MCF 10A (cell line): ENCODE measurements at regions not wholly inside any gene's neighbourhood (a gene's known extent, or its start where the extent isn't known, plus 50 kb on each side); places are given as distances from the start of the nearest gene placed in this dataset.

Experiments used
- BruUV-seq: library from RNA; stranded (reverse); fragments of 400-500 nt; replicated peaks from 2 replicates; lab custom pipeline; 2021; lab: Mats Ljungman, UMichigan
- CTCF ChIA-PET: fragments of 300-600 bp; sonication (Branson Sonifier 250); formaldehyde crosslinking; extraction: SDS; loops from one replicate; lab custom pipeline; 2021; ENCODE audit warnings: antibody characterized with exemption, inconsistent platforms; lab: Yijun Ruan, JAX
- POLR2A ChIA-PET: fragments of 300-600, 350-650 bp; sonication (Branson Sonifier 250); formaldehyde crosslinking; extraction: SDS; loops from one replicate; lab custom pipeline; 2020; ENCODE audit warnings: antibody characterized with exemption, inconsistent platforms; lab: Yijun Ruan, JAX
- DNase-seq: peaks from one replicate; pipeline ENCODE4 v3.0.0-alpha.2; 2018; ENCODE audit not compliant: unreplicated experiment
- H3K27ac Mint-ChIP-seq: one replicate; pipeline ENCODE4 v1.8.0; 2022; ENCODE audit warnings: mild to moderate bottlenecking, low read depth, mixed read lengths; ENCODE audit not compliant: unreplicated experiment
- H3K27me3 Mint-ChIP-seq: one replicate; pipeline ENCODE4 v1.8.0; 2022; ENCODE audit warnings: mixed read lengths; ENCODE audit not compliant: insufficient read depth, unreplicated experiment
- H3K36me3 Mint-ChIP-seq: one replicate; pipeline ENCODE4 v1.8.0; 2022; ENCODE audit warnings: mild to moderate bottlenecking, moderate library complexity, mixed read lengths; ENCODE audit not compliant: insufficient read depth, unreplicated experiment
- H3K4me1 Mint-ChIP-seq: one replicate; pipeline ENCODE4 v1.8.0; 2022; ENCODE audit warnings: mixed read lengths; ENCODE audit not compliant: insufficient read depth, unreplicated experiment
- H3K4me3 Mint-ChIP-seq: one replicate; pipeline ENCODE4 v1.8.0; 2022; ENCODE audit warnings: mild to moderate bottlenecking, moderate library complexity, mixed read lengths; ENCODE audit not compliant: unreplicated experiment
- H3K9me3 Mint-ChIP-seq: one replicate; pipeline ENCODE4 v1.8.0; 2022; ENCODE audit warnings: mixed read lengths; ENCODE audit not compliant: unreplicated experiment
- CTCF ChIP-seq: fragments of 200-600 bp; IDR thresholded peaks from one replicate; pipeline ENCODE4 v1.8.0; 2022; ENCODE audit warnings: antibody characterized with exemption, mild to moderate bottlenecking; ENCODE audit not compliant: unreplicated experiment
- intact Hi-C: fragments of 100-400 bp; cut with micrococcal nuclease; formaldehyde crosslinking; loops from 2 replicates; pipeline ENCODE4 v1.14.1; 2022

- TF ChIP-seq CTCF, result no peak
- peaks cover 7% of the 10 kb centered on the region for H3K36me3 Mint-ChIP-seq
- H3K27ac Mint-ChIP-seq, result no peak overlapping the region
- no peak for DNase-seq
- intact Hi-C loops, result no loop called here
- no peaks in the 10 kb centered on the region for H3K9me3 Mint-ChIP-seq
- ChIA-PET CTCF (interaction anchor here (1.0 kb wide), 3 partner anchors 9 to 1006 kb away, joined by 3 to 6 read pairs (median 5); no protein-coding TSS in a partner anchor), POLR2A (interaction anchor here (0.7 kb wide), 1 partner anchor 187 kb away, joined by 3 read pairs; no protein-coding TSS in a partner anchor)
- H3K4me1 Mint-ChIP-seq, result no peaks in the 10 kb centered on the region
- H3K4me3 Mint-ChIP-seq, result no peak overlapping the region
- no peaks in the 10 kb centered on the region for H3K27me3 Mint-ChIP-seq
- BruUV-seq, result no TSS peak
Observed at GRCh38 chr18:56240405-56240804, 398.0 kb downstream of the TXNL1 start.

DNA sequence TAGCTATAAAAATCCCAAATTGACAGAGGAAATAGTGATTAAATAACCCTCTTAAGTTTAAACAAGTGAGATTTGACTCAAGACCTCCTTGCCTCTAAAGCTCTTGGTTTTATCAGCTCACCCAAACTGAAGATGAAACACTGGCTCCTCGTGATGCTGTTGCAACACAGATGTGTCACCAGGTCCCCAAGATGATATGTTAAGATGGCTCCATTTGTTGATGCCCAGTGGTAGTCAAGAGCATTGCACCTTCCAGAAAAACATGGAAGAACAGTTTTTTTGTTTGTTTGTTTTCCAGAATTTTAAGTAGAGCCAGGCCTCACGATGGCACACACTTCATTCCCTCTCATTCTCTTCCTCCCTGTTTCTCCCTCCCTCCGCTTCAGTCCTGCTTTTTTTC lies 399.8 kb downstream of the TXNL1 start:
- Mint-ChIP-seq H3K4me3 (no peak overlapping the region), H3K4me1 (no peaks in the 10 kb centered on the region), H3K36me3 (peaks cover 1% of the 10 kb centered on the region), H3K9me3 (no peaks in the 10 kb centered on the region), H3K27me3 (no peaks in the 10 kb centered on the region), H3K27ac (no peak overlapping the region)
- ChIA-PET CTCF (interaction anchor here (0.6 to 1.2 kb wide), 3 partner anchors 9 to 338 kb away, joined by 3 read pairs; no protein-coding TSS in a partner anchor), POLR2A (no interaction called here)
- TF ChIP-seq CTCF, result no peak
- no peak for DNase-seq
- intact Hi-C loops, result no loop called here
- no TSS peak for BruUV-seq

DNA sequence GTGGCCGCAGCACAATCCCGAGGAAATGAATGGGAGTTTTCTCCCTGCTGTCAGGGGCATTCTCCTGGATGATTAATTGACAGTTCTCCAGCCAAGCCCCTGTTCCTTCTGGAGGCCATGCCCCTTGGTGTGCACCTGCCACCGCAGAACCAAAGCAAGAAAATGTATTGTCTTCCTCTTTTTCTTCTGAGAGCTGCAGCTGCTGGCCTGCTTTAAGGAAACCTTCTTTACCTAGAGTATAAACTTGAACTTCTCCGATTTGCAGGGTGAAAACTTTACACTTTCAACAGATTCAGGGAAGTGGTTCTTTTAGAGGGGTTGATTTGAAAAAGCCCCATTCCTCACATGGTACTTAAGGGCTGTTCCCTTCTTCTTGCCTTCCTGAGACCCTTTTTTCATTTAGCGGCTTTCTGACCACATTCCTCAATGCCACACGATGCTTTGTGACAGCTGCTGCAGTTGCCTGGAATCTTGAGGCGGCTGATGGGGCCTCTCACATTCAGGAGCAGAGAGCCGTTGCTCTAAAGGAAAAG lies 402.8 kb downstream of the TXNL1 start:
- DNase-seq, result no peak
- no peaks in the 10 kb centered on the region for H3K27me3 Mint-ChIP-seq
- no peaks in the 10 kb centered on the region for H3K4me1 Mint-ChIP-seq
- H3K27ac Mint-ChIP-seq, result no peak overlapping the region
- CTCF ChIA-PET, result no interaction called here
- no peak for TF ChIP-seq CTCF
- H3K36me3 Mint-ChIP-seq, result no peaks in the 10 kb centered on the region
- intact Hi-C loops, result no loop called here
- H3K9me3 Mint-ChIP-seq, result peaks cover 15% of the 10 kb centered on the region
- H3K4me3 Mint-ChIP-seq, result no peak overlapping the region
- POLR2A ChIA-PET, result no interaction called here
- no TSS peak for BruUV-seq

GRCh38 chr18:56235071-56235470 lies 403.3 kb downstream of the TXNL1 start:
- Mint-ChIP-seq H3K36me3 (no peaks in the 10 kb centered on the region), H3K4me1 (no peaks in the 10 kb centered on the region), H3K27me3 (no peaks in the 10 kb centered on the region), H3K4me3 (no peak overlapping the region), H3K9me3 (peaks cover 20% of the 10 kb centered on the region), H3K27ac (no peak overlapping the region)
- BruUV-seq, result no TSS peak
- intact Hi-C loops, result no loop called here
- no peak for DNase-seq
- POLR2A ChIA-PET, result no interaction called here
- TF ChIP-seq CTCF, result no peak
- CTCF ChIA-PET, result no interaction called here
